PFSK-1 (cell line): ENCODE measurements at regions not wholly inside any gene's neighbourhood (a gene's known extent, or its start where the extent isn't known, plus 50 kb on each side); places are given as distances from the start of the nearest gene placed in this dataset.

Experiments
- FOXP2 ChIP-seq: optimal IDR thresholded peaks from 2 replicates; pipeline ENCODE3; 2011; ENCODE audit warnings: borderline replicate concordance, control low read depth, inconsistent platforms; ENCODE audit not compliant: insufficient read depth; ENCODE audit errors: extremely low read length, extremely low read depth
- SIN3A ChIP-seq: IDR thresholded peaks from 2 replicates; pipeline ENCODE4 v1.6.1; 2012; ENCODE audit warnings: mild to moderate bottlenecking, low read length, moderate library complexity, borderline replicate concordance; ENCODE audit not compliant: insufficient read depth

- no peak for TF ChIP-seq FOXP2
- TF ChIP-seq SIN3A, result no peak
Measured at GRCh38 chr1:238653693-238654321, 732.6 kb upstream of the CHRM3 start.
